ENCODE measurements at regions not wholly inside any gene's neighbourhood (a gene's known extent, or its start where the extent isn't known, plus 50 kb on each side); places are given as distances from the start of the nearest gene placed in this dataset.
"Not testable (repeated sequence)": the region's sequence is repeated elsewhere in the genome, so short reads cannot be mapped to it uniquely, and the experiment has no call there.

- no peak for DNase-seq
Observed at GRCh38 chrX:122591546-122591945, 592.5 kb upstream of the GRIA3 start.

- DNase-seq: no peak
Observed at GRCh38 chrX:122596998-122597397, 587.1 kb upstream of the GRIA3 start.

GRCh38 chrX:122622795-122623194, 561.3 kb upstream of the GRIA3 start:
- no peak for DNase-seq

- DNase-seq: no peak
Observed at GRCh38 chrX:122625239-122625638, 558.8 kb upstream of the GRIA3 start.

- no peak for DNase-seq
Observed at GRCh38 chrX:122625821-122626220, 558.3 kb upstream of the GRIA3 start.

GRCh38 chrX:122626871-122627270, 557.2 kb upstream of the GRIA3 start:
- DNase-seq: no peak

- DNase-seq: no peak
Observed at GRCh38 chrX:122641136-122641535, 542.9 kb upstream of the GRIA3 start.

GRCh38 chrX:122641826-122642225, 542.3 kb upstream of the GRIA3 start:
- no peak for DNase-seq

- not testable (repeated sequence) for DNase-seq
Observed at GRCh38 chrX:122655256-122655655, 528.8 kb upstream of the GRIA3 start.

GRCh38 chrX:122666601-122667000, 517.5 kb upstream of the GRIA3 start:
- DNase-seq: no peak

- no peak for DNase-seq
Observed at GRCh38 chrX:122667667-122668066, 516.4 kb upstream of the GRIA3 start.

- no peak for DNase-seq
Observed at GRCh38 chrX:122703762-122704161, 480.3 kb upstream of the GRIA3 start.

- no peak for DNase-seq
Observed at GRCh38 chrX:122739770-122740169, 444.3 kb upstream of the GRIA3 start.

GRCh38 chrX:122770581-122770980, 413.5 kb upstream of the GRIA3 start:
- no peak for DNase-seq

GRCh38 chrX:122771933-122772332, 412.1 kb upstream of the GRIA3 start:
- DNase-seq: no peak

GRCh38 chrX:122777766-122778165, 406.3 kb upstream of the GRIA3 start:
- no peak for DNase-seq

- DNase-seq: no peak
Observed at GRCh38 chrX:122783918-122784317, 400.2 kb upstream of the GRIA3 start.

- no peak for DNase-seq
Observed at GRCh38 chrX:122787231-122787630, 396.8 kb upstream of the GRIA3 start.

GRCh38 chrX:122788216-122788615, 395.9 kb upstream of the GRIA3 start:
- no peak for DNase-seq

GRCh38 chrX:122790376-122791095, 393.5 kb upstream of the GRIA3 start:
- no peak for DNase-seq

- DNase-seq: no peak
Observed at GRCh38 chrX:122813876-122814275, 370.2 kb upstream of the GRIA3 start.

- DNase-seq: no peak
Observed at GRCh38 chrX:122816288-122816687, 367.8 kb upstream of the GRIA3 start.

- DNase-seq: no peak
Observed at GRCh38 chrX:122817321-122817955, 366.6 kb upstream of the GRIA3 start.

GRCh38 chrX:122818068-122818467, 366.0 kb upstream of the GRIA3 start:
- no peak for DNase-seq

GRCh38 chrX:122833230-122833629, 350.8 kb upstream of the GRIA3 start:
- DNase-seq: no peak

All from activated effector memory CD4-positive, alpha-beta T cell treated with anti-CD3 and anti-CD28 coated beads, Interleukin-2, amount 50 U/mL, for 16 hours (primary cell).